Natural killer cell (primary cell): ENCODE measurements at regions not wholly inside any gene's neighbourhood (a gene's known extent, or its start where the extent isn't known, plus 50 kb on each side); places are given as distances from the start of the nearest gene placed in this dataset.

Source experiments
- ATAC-seq, 3 donors: fragments of 150-1000 bp in 2 of 3; fragments of 200-7000 bp in 1 of 3; cut with Tn5 transposase; 1 replicate in 1 of 3; 2 replicates in 2 of 3; pipeline ENCODE4 v1.10.0; 2021; ENCODE audit warnings: mild to moderate bottlenecking in 2 of 3, moderate library complexity in 2 of 3
- DNase-seq, 2 donors: peaks; one replicate each; pipeline versions ENCODE4 v3.0.0 to v3.0.0-alpha.2; 2013 to 2021; ENCODE audit warnings: mixed read lengths in 1 of 2
- H3K27ac ChIP-seq: one replicate; pipeline ENCODE4 v1.5.1; 2013; ENCODE audit warnings: mild to moderate bottlenecking, low read length
- H3K27me3 ChIP-seq: one replicate; pipeline ENCODE4 v1.6.1; 2013; ENCODE audit warnings: low read length; ENCODE audit not compliant: control insufficient read depth, insufficient read depth
- H3K36me3 ChIP-seq: one replicate; pipeline ENCODE4 v1.6.1; 2013; ENCODE audit warnings: low read length; ENCODE audit not compliant: control insufficient read depth, insufficient read depth
- H3K4me1 ChIP-seq: one replicate; pipeline ENCODE4 v1.6.1; 2013; ENCODE audit warnings: low read length; ENCODE audit not compliant: control insufficient read depth, insufficient read depth
- H3K4me3 ChIP-seq: one replicate; pipeline ENCODE4 v1.5.1; 2013; ENCODE audit warnings: low read length
- H3K9me3 ChIP-seq: one replicate; pipeline ENCODE4 v1.6.1; 2013; ENCODE audit warnings: low read length; ENCODE audit not compliant: control insufficient read depth, insufficient read depth
- H3K27ac Mint-ChIP-seq, 2 donors: one replicate each; pipeline ENCODE4 v1.8.0; 2022; ENCODE audit warnings: mild to moderate bottlenecking in 2 of 2, mixed read lengths in 2 of 2, moderate library complexity in 1 of 2
- H3K27me3 Mint-ChIP-seq, 2 donors: one replicate each; pipeline ENCODE4 v1.8.0; 2022; ENCODE audit warnings: low read depth in 2 of 2, mixed read lengths in 2 of 2
- H3K36me3 Mint-ChIP-seq: one replicate; pipeline ENCODE4 v1.8.0; 2022; ENCODE audit warnings: mixed read lengths
- H3K4me1 Mint-ChIP-seq, 2 donors: one replicate each; pipeline ENCODE4 v1.8.0; 2022; ENCODE audit warnings: mixed read lengths in 2 of 2
- H3K4me3 Mint-ChIP-seq: one replicate; pipeline ENCODE4 v1.8.0; 2022; ENCODE audit warnings: mild to moderate bottlenecking, moderate library complexity, mixed read lengths
- H3K9me3 Mint-ChIP-seq, 2 donors: one replicate each; pipeline ENCODE4 v1.8.0; 2022; ENCODE audit warnings: mixed read lengths in 2 of 2
- CTCF ChIP-seq: fragments of 200-600 bp; IDR thresholded peaks from one replicate; pipeline ENCODE4 v1.8.0; 2022; ENCODE audit warnings: antibody characterized with exemption
- WGBS: methylation state at CpG from one replicate; pipeline ENCODE4 v1.1.7; 2013; ENCODE audit warnings: missing lambda C conversion rate; ENCODE audit not compliant: insufficient coverage; 5-methylcytosine and 5-hydroxymethylcytosine counted together
- intact Hi-C: fragments of 100-400 bp; cut with micrococcal nuclease; formaldehyde crosslinking; loops from one replicate; pipeline ENCODE4 v1.14.2; 2022

DNA sequence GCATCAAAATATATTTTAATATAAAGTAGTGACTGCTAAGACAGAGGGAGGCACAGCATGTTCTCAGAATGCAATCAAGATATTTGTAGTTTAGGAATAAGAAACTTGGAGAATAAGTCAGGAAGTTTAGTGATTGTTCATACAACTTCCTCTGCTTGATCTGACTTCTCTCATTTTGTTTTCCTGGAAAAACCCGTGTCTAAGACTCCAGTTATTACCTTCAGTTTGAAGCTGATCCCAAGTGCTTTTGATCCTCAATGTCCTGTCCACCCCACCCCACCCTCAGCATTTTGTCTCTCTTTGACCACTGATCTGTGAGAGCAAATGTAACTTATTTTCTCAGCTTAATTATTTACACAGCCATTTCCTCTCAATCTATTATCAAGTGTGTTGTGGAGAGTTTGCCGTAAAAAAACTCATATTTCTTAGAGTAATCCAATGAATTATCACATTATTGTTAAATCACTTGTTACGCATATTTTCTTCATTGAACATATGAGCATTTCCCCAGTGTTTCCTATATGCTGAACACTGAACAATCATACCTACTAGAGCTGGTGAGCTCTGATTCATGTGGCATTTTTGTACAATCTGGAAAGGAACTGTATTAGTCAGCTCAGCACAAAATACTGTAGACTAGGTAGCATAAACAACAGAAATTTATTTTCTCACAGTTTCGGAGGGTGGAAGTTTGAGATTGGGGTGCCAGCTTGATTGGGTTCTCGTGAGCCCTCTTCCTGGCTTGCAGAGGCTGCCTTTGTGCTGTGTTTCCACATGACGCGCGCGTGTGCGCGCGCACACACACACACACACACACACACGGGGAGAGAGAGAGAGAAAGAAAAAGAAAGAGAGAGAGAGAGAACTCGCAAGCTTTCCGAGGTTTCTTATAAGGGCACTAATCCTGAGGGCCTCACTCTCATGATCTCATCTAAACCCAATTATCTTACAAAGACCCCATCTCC lies 65.5 kb upstream of the DPYD start:
- Histone ChIP-seq H3K9me3 (no peaks in the 10 kb centered on the region), H3K36me3 (no peaks in the 10 kb centered on the region), H3K27me3 (no peaks in the 10 kb centered on the region), H3K4me3 (no peak overlapping the region), H3K27ac (no peak overlapping the region), H3K4me1 (no peaks in the 10 kb centered on the region)
- DNase-seq (peak in 1 of 2 donors; percentile 7), ATAC-seq (no peak)
- no peaks in the 10 kb centered on the region for H3K4me1 Mint-ChIP-seq
- H3K27ac Mint-ChIP-seq: no peak overlapping the region
- H3K4me3 Mint-ChIP-seq: no peak overlapping the region
- H3K27me3 Mint-ChIP-seq: peaks cover 15 to 26% of the 10 kb centered on the region in 2 donors
- no peaks in the 10 kb centered on the region for H3K36me3 Mint-ChIP-seq
- intact Hi-C loops: no loop called here
- TF ChIP-seq CTCF: no peak
- 67% methylated on average over 3 of the region's 15 CpGs for WGBS
- no peaks in the 10 kb centered on the region for H3K9me3 Mint-ChIP-seq

DNA sequence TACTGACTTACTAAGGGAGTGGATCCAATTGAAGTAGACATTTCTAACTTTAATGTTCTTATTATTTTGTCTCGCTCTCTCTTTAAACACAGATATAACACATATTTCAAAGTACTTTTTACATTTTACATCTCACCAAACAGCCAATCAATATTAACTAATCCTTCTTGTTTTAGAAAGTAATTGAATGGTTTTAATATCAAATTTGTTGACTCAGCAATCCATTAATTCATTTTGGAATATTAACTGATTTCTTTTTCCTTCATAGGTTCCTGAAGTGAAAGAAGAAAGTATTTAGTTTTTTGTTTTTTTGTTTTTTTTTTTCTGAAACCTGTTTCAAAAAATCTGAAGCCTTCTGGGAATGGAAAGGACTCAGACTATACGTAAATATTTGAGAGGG lies 62.3 kb upstream of the DPYD start:
- no peak overlapping the region for H3K27ac ChIP-seq
- Mint-ChIP-seq H3K4me3 (no peak overlapping the region), H3K27me3 (peaks cover 9 to 26% of the 10 kb centered on the region in 2 donors), H3K27ac (no peak overlapping the region), H3K36me3 (no peaks in the 10 kb centered on the region), H3K4me1 (no peaks in the 10 kb centered on the region), H3K9me3 (no peaks in the 10 kb centered on the region)
- intact Hi-C loops: no loop called here
- H3K4me1 ChIP-seq: no peaks in the 10 kb centered on the region
- TF ChIP-seq CTCF: no peak
- H3K36me3 ChIP-seq: no peaks in the 10 kb centered on the region
- DNase-seq: no peak
- H3K9me3 ChIP-seq: no peaks in the 10 kb centered on the region
- ATAC-seq: no peak
- H3K27me3 ChIP-seq: no peaks in the 10 kb centered on the region
- H3K4me3 ChIP-seq: no peak overlapping the region
- WGBS: no CpG with 5 or more reads among the region's 2 CpGs

- Histone ChIP-seq H3K36me3 (no peaks in the 10 kb centered on the region), H3K4me1 (no peaks in the 10 kb centered on the region), H3K27ac (no peak overlapping the region), H3K27me3 (no peaks in the 10 kb centered on the region), H3K4me3 (no peak overlapping the region), H3K9me3 (no peaks in the 10 kb centered on the region)
- Mint-ChIP-seq H3K9me3 (no peaks in the 10 kb centered on the region), H3K27ac (no peak overlapping the region), H3K36me3 (no peaks in the 10 kb centered on the region), H3K4me3 (no peak overlapping the region), H3K4me1 (no peaks in the 10 kb centered on the region), H3K27me3 (peaks cover 10 to 13% of the 10 kb centered on the region in 2 donors)
- 100% methylated on average over 2 of the region's 2 CpGs for WGBS
- no peak for TF ChIP-seq CTCF
- ATAC-seq (no peak), DNase-seq (no peak)
- intact Hi-C loops: no loop called here
Measured at GRCh38 chr1:97980530-97980929, 59.7 kb upstream of the DPYD start.

- H3K4me3 Mint-ChIP-seq: no peak overlapping the region
- no peak overlapping the region for H3K27ac ChIP-seq
- intact Hi-C loops: no loop called here
- ATAC-seq: no peak
- H3K27me3 Mint-ChIP-seq: peaks cover 6 to 10% of the 10 kb centered on the region in 2 donors
- no peaks in the 10 kb centered on the region for H3K36me3 ChIP-seq
- no peak overlapping the region for H3K27ac Mint-ChIP-seq
- H3K4me1 Mint-ChIP-seq: no peaks in the 10 kb centered on the region
- no peaks in the 10 kb centered on the region for H3K9me3 Mint-ChIP-seq
- H3K27me3 ChIP-seq: no peaks in the 10 kb centered on the region
- no peaks in the 10 kb centered on the region for H3K4me1 ChIP-seq
- no peaks in the 10 kb centered on the region for H3K9me3 ChIP-seq
- no peak for DNase-seq
- no peak for TF ChIP-seq CTCF
- H3K4me3 ChIP-seq: no peak overlapping the region
- no peaks in the 10 kb centered on the region for H3K36me3 Mint-ChIP-seq
Measured at GRCh38 chr1:97976801-97977200, 56.0 kb upstream of the DPYD start.
